Naive thymus-derived CD4-positive, alpha-beta T cell (primary cell): ENCODE measurements at regions not wholly inside any gene's neighbourhood (a gene's known extent, or its start where the extent isn't known, plus 50 kb on each side); places are given as distances from the start of the nearest gene placed in this dataset.

Source experiments
- ATAC-seq: fragments of 150-1000 bp; cut with Tn5 transposase; 2 replicates; pipeline ENCODE4 v1.10.0; 2021; ENCODE audit warnings: mild to moderate bottlenecking, moderate library complexity
- CTCF ChIA-PET: fragments of 350-600 bp; sonication (Branson Sonifier 250); formaldehyde crosslinking; loops from one replicate; lab custom pipeline; 2021; ENCODE audit warnings: antibody characterized with exemption; lab: Charles Lee
- POLR2A ChIA-PET: fragments of 350-600 bp; sonication (Branson Sonifier 250); formaldehyde crosslinking; loops from one replicate; lab custom pipeline; 2021; ENCODE audit warnings: antibody characterized with exemption, inconsistent platforms; lab: Charles Lee
- DNase-seq, 9 donors: peaks; one replicate each; pipeline versions ENCODE4 v3.0.0 to v3.0.0-alpha.2; 2020 to 2022; ENCODE audit warnings: mixed read lengths in 1 of 9
- H3K27ac ChIP-seq: one replicate; pipeline ENCODE4 v1.7.0; 2013; ENCODE audit warnings: mild to moderate bottlenecking, low read depth, low read length, moderate library complexity
- H3K27me3 ChIP-seq, 2 donors: one replicate each; pipeline ENCODE4 v1.7.0; 2013; ENCODE audit warnings: low read length in 2 of 2, mild to moderate bottlenecking in 2 of 2, moderate library complexity in 2 of 2; ENCODE audit not compliant: control insufficient read depth in 2 of 2, insufficient read depth in 2 of 2
- H3K36me3 ChIP-seq, 3 experiments: 1 replicate in 2 of 3; 2 replicates in 1 of 3; pipeline ENCODE4 v1.7.0; 2013; ENCODE audit warnings: low read length in 3 of 3, mild to moderate bottlenecking in 3 of 3, moderate library complexity in 1 of 3; ENCODE audit not compliant: insufficient read depth in 3 of 3, control insufficient read depth in 2 of 3
- H3K4me1 ChIP-seq, 2 donors: one replicate each; pipeline ENCODE4 v1.7.0; 2013; ENCODE audit warnings: low read length in 2 of 2, mild to moderate bottlenecking in 2 of 2, moderate library complexity in 1 of 2; ENCODE audit not compliant: control insufficient read depth in 2 of 2, insufficient read depth in 2 of 2
- H3K4me3 ChIP-seq: 2 replicates; pipeline ENCODE4 v1.7.0; 2013; ENCODE audit warnings: mild to moderate bottlenecking, low read length
- H3K9me3 ChIP-seq, 3 experiments: 1 replicate in 2 of 3; 2 replicates in 1 of 3; pipeline ENCODE4 v1.7.0; 2013; ENCODE audit warnings: low read length in 3 of 3; ENCODE audit not compliant: control insufficient read depth in 2 of 3
- H3K27ac Mint-ChIP-seq, 9 donors: one replicate each; pipeline ENCODE4 v1.8.0; 2020 to 2022; ENCODE audit warnings: mixed read lengths in 9 of 9, mild to moderate bottlenecking in 8 of 9, moderate library complexity in 5 of 9, inconsistent platforms in 2 of 9
- H3K27me3 Mint-ChIP-seq, 5 donors: one replicate each; pipeline ENCODE4 v1.8.0; 2021 to 2022; ENCODE audit warnings: mixed read lengths in 5 of 5, mild to moderate bottlenecking in 1 of 5
- H3K36me3 Mint-ChIP-seq, 5 donors: one replicate each; pipeline ENCODE4 v1.8.0; 2020 to 2022; ENCODE audit warnings: mixed read lengths in 5 of 5, mild to moderate bottlenecking in 3 of 5, inconsistent platforms in 1 of 5
- H3K4me1 Mint-ChIP-seq, 7 donors: one replicate each; pipeline ENCODE4 v1.8.0; 2020 to 2022; ENCODE audit warnings: mixed read lengths in 7 of 7, mild to moderate bottlenecking in 3 of 7, inconsistent platforms in 1 of 7
- H3K4me3 Mint-ChIP-seq, 10 donors: one replicate each; pipeline ENCODE4 v1.8.0; 2020 to 2022; ENCODE audit warnings: mild to moderate bottlenecking in 10 of 10, mixed read lengths in 10 of 10, moderate library complexity in 6 of 10, inconsistent platforms in 2 of 10
- H3K9me3 Mint-ChIP-seq, 11 donors: one replicate each; pipeline ENCODE4 v1.8.0; 2020 to 2022; ENCODE audit warnings: mixed read lengths in 11 of 11, mild to moderate bottlenecking in 4 of 11, inconsistent platforms in 1 of 11, moderate library complexity in 1 of 11
- intact Hi-C, 2 donors: fragments of 100-400 bp; cut with micrococcal nuclease; formaldehyde crosslinking; loops; one replicate each; pipeline ENCODE4 v1.15.1; 2023

GRCh38 chr2:103008586-103008985, 246.8 kb downstream of the TMEM182 start:
- ChIA-PET POLR2A (no interaction called here), CTCF (no interaction called here)
- no peak for DNase-seq
- Histone ChIP-seq H3K27ac (no peak overlapping the region), H3K4me3 (no peak overlapping the region), H3K9me3 (no peaks in the 10 kb centered on the region), H3K36me3 (no peaks in the 10 kb centered on the region), H3K27me3 (no peaks in the 10 kb centered on the region), H3K4me1 (no peaks in the 10 kb centered on the region)
- intact Hi-C loops, result no loop called here
- Mint-ChIP-seq H3K4me3 (no peak overlapping the region), H3K27me3 (peaks cover 0 to 2% (median 0%) of the 10 kb centered on the region in 5 donors), H3K36me3 (no peaks in the 10 kb centered on the region), H3K4me1 (no peaks in the 10 kb centered on the region), H3K9me3 (no peaks in the 10 kb centered on the region), H3K27ac (no peak overlapping the region)
- ATAC-seq, result no peak

DNA sequence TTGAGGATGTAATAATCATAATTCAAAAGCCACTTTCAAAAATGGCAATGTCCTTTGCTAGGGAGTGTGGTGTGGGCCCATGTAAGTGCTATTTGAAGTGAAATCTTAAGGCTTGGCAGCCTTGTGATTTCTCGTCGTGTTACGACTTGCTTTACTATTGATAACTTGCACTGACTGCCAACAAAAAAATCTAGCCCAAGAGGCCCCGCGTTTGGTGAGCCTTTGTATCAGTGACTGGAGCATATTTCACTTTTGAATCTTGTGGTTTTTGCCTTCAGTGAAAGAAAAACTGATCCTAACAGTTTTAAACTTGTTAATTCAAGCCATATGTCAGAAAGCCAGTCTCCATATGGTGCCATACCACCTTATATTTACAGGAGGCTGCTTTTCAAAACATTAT, 248.0 kb downstream of the TMEM182 start:
- ATAC-seq (no peak), DNase-seq (no peak)
- Histone ChIP-seq H3K9me3 (no peaks in the 10 kb centered on the region), H3K4me1 (no peaks in the 10 kb centered on the region), H3K27ac (no peak overlapping the region), H3K27me3 (no peaks in the 10 kb centered on the region), H3K4me3 (no peak overlapping the region), H3K36me3 (no peaks in the 10 kb centered on the region)
- ChIA-PET POLR2A (no interaction called here), CTCF (no interaction called here)
- H3K4me3 Mint-ChIP-seq, result no peak overlapping the region
- intact Hi-C loops, result no loop called here
- peaks cover 0 to 7% (median 0%) of the 10 kb centered on the region in 5 donors for H3K27me3 Mint-ChIP-seq
- H3K9me3 Mint-ChIP-seq, result no peaks in the 10 kb centered on the region
- no peak overlapping the region for H3K27ac Mint-ChIP-seq
- no peaks in the 10 kb centered on the region for H3K36me3 Mint-ChIP-seq
- no peaks in the 10 kb centered on the region for H3K4me1 Mint-ChIP-seq

- Histone ChIP-seq H3K4me3 (no peak overlapping the region), H3K9me3 (no peaks in the 10 kb centered on the region), H3K27ac (no peak overlapping the region), H3K4me1 (no peaks in the 10 kb centered on the region), H3K36me3 (no peaks in the 10 kb centered on the region), H3K27me3 (no peaks in the 10 kb centered on the region)
- H3K36me3 Mint-ChIP-seq, result no peaks in the 10 kb centered on the region
- no peak for DNase-seq
- intact Hi-C loops, result no loop called here
- H3K4me1 Mint-ChIP-seq, result no peaks in the 10 kb centered on the region
- no peak overlapping the region for H3K4me3 Mint-ChIP-seq
- H3K9me3 Mint-ChIP-seq, result peaks cover 0 to under 1% (median 0%) of the 10 kb centered on the region in 11 donors
- peaks cover 0 to 7% (median 0%) of the 10 kb centered on the region in 5 donors for H3K27me3 Mint-ChIP-seq
- no peak for ATAC-seq
- no peak overlapping the region for H3K27ac Mint-ChIP-seq
- CTCF ChIA-PET, result no interaction called here
- POLR2A ChIA-PET, result no interaction called here
Observed at GRCh38 chr2:103010306-103010705, 248.5 kb downstream of the TMEM182 start.

DNA sequence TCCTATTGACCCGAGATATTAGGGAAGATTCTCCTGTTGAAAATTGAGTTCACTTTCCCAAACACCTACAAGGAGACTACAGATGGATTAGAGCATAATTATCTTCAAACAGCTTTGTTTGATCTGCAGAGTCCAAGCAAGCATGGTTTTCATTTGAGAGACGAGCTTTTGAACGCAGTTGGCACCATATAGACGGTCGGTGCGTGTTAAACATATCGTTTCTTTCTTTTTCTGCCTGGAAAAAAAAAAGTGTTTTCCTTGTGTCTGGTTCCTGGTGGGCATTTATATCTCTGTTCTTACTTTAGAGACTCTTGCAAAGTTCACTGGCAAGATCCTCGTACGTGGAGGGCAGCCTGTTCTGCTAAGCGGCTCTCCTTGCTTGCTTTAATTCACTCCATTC, 248.9 kb downstream of the TMEM182 start:
- intact Hi-C loops, result no loop called here
- Mint-ChIP-seq H3K27me3 (peaks cover 0 to 7% (median 0%) of the 10 kb centered on the region in 5 donors), H3K27ac (no peak overlapping the region), H3K36me3 (no peaks in the 10 kb centered on the region), H3K9me3 (peaks cover 0 to 3% (median 0%) of the 10 kb centered on the region in 11 donors), H3K4me3 (no peak overlapping the region), H3K4me1 (no peaks in the 10 kb centered on the region)
- no peak for ATAC-seq
- H3K9me3 ChIP-seq, result no peaks in the 10 kb centered on the region
- no peaks in the 10 kb centered on the region for H3K27me3 ChIP-seq
- H3K4me1 ChIP-seq, result no peaks in the 10 kb centered on the region
- ChIA-PET CTCF (no interaction called here), POLR2A (no interaction called here)
- no peak overlapping the region for H3K4me3 ChIP-seq
- no peak overlapping the region for H3K27ac ChIP-seq
- DNase-seq, result no peak
- H3K36me3 ChIP-seq, result no peaks in the 10 kb centered on the region

DNA sequence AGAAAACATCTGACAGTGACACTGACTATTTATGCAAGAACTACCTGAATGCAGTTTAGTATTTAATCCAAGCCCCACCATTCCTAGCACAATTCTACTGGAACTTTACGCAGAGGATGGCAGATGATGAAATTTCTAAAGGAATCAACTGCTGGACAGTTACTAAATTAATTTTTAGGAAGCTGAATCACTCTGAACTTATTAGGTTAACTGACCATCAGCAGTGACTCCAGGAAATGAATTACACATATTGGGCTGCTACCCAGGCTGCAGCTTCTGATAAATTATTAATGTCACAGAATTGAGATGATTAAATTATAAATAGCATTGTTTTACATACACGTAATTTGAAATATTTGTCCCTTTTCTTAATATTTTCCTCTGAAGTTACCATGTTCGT, 250.8 kb downstream of the TMEM182 start:
- no peaks in the 10 kb centered on the region for H3K9me3 ChIP-seq
- H3K4me3 ChIP-seq, result no peak overlapping the region
- no peaks in the 10 kb centered on the region for H3K4me1 ChIP-seq
- CTCF ChIA-PET, result no interaction called here
- no peak for ATAC-seq
- POLR2A ChIA-PET, result no interaction called here
- Mint-ChIP-seq H3K27ac (no peak overlapping the region), H3K27me3 (peaks cover 0 to 7% (median 0%) of the 10 kb centered on the region in 5 donors), H3K4me3 (no peak overlapping the region), H3K9me3 (peaks cover 0 to 5% (median 0%) of the 10 kb centered on the region in 11 donors), H3K4me1 (no peaks in the 10 kb centered on the region), H3K36me3 (no peaks in the 10 kb centered on the region)
- no peaks in the 10 kb centered on the region for H3K27me3 ChIP-seq
- intact Hi-C loops, result no loop called here
- H3K36me3 ChIP-seq, result no peaks in the 10 kb centered on the region
- no peak for DNase-seq
- no peak overlapping the region for H3K27ac ChIP-seq

GRCh38 chr2:103025056-103025455, 263.2 kb downstream of the TMEM182 start:
- no peak for DNase-seq
- Histone ChIP-seq H3K4me3 (no peak overlapping the region), H3K27me3 (no peaks in the 10 kb centered on the region), H3K27ac (no peak overlapping the region), H3K4me1 (no peaks in the 10 kb centered on the region), H3K9me3 (no peaks in the 10 kb centered on the region), H3K36me3 (no peaks in the 10 kb centered on the region)
- Mint-ChIP-seq H3K4me3 (no peak overlapping the region), H3K27ac (no peak overlapping the region), H3K4me1 (no peaks in the 10 kb centered on the region), H3K36me3 (no peaks in the 10 kb centered on the region), H3K27me3 (peaks cover 0 to 3% (median 0%) of the 10 kb centered on the region in 5 donors), H3K9me3 (peaks cover 0 to 7% (median 0%) of the 10 kb centered on the region in 11 donors)
- ChIA-PET CTCF (no interaction called here), POLR2A (no interaction called here)
- intact Hi-C loops, result no loop called here
- ATAC-seq, result no peak

DNA sequence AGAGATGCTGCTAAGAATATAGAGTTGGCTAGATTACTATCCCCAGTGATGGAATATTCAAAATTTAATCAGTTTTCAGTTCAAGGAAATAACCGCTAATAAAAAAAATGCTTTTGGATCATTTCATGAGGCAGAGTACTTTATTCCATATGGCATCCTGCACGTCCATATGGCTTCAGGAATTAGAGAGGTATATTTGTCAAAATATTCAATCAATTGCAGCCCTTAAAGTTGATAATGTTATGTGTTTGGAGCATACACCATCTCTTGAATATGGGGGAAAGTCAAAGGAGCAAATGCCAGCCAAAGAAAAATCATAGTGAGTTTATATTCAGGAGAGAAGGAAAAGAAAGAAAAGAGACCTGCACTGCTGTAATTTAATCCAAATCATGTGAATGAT, 266.4 kb downstream of the TMEM182 start:
- intact Hi-C loops, result no loop called here
- ChIA-PET CTCF (no interaction called here), POLR2A (no interaction called here)
- Histone ChIP-seq H3K36me3 (no peaks in the 10 kb centered on the region), H3K9me3 (no peaks in the 10 kb centered on the region), H3K4me3 (no peak overlapping the region), H3K4me1 (no peaks in the 10 kb centered on the region), H3K27ac (no peak overlapping the region), H3K27me3 (no peaks in the 10 kb centered on the region)
- Mint-ChIP-seq H3K36me3 (no peaks in the 10 kb centered on the region), H3K4me3 (no peak overlapping the region), H3K9me3 (peaks cover 0 to 5% (median 0%) of the 10 kb centered on the region in 11 donors), H3K27me3 (peaks cover 0 to 7% (median 0%) of the 10 kb centered on the region in 5 donors), H3K27ac (no peak overlapping the region), H3K4me1 (no peaks in the 10 kb centered on the region)
- DNase-seq (no peak), ATAC-seq (no peak)
